Astrocyte (in vitro differentiated cells and primary cell): ENCODE measurements at regions not wholly inside any gene's neighbourhood (a gene's known extent, or its start where the extent isn't known, plus 50 kb on each side); places are given as distances from the start of the nearest gene placed in this dataset.

ENCODE experiments used
- CTCF ChIP-seq: IDR thresholded peaks from 2 replicates; pipeline ENCODE4 v1.5.1; 2011; ENCODE audit warnings: low read depth, mild to moderate bottlenecking, inconsistent platforms, low read length, moderate library complexity; ENCODE audit not compliant: insufficient read depth
- EZH2 ChIP-seq: IDR thresholded peaks from 2 replicates; pipeline ENCODE4 v1.6.1; 2012; ENCODE audit warnings: mild to moderate bottlenecking, low read length, inconsistent platforms; ENCODE audit not compliant: insufficient read depth

GRCh38 chr2:129376426-129377077 is 602.9 kb upstream of the RAB6C start:
- no peak for TF ChIP-seq CTCF
- TF ChIP-seq EZH2 = no peak
